ENCODE measurements at regions not wholly inside any gene's neighbourhood (a gene's known extent, or its start where the extent isn't known, plus 50 kb on each side); places are given as distances from the start of the nearest gene placed in this dataset.

- peaks cover 18% of the 10 kb centered on the region for H3K27me3 Mint-ChIP-seq
- Histone ChIP-seq H3K9me3 (ENCODE audit: control extremely low read depth in 1 of 3, control insufficient read depth in 2 of 3, insufficient read depth in 1 of 3, low read length in 2 of 3) (no peaks in the 10 kb centered on the region), H4K20me1 (ENCODE audit: control insufficient read depth, insufficient read depth, low read length, poor library complexity, severe bottlenecking) (no peaks in the 10 kb centered on the region), H3K9ac (ENCODE audit: low read length) (no peak overlapping the region), H3K4me2 (replicated peaks; ENCODE audit: low read depth, low read length, poor library complexity, severe bottlenecking) (no peak overlapping the region), H3K36me3 (replicated peaks in 1 of 2; ENCODE audit: control extremely low read depth in 1 of 2, control insufficient read depth in 1 of 2, extremely low read depth in 1 of 2, insufficient read depth in 2 of 2, low read length in 1 of 2) (no peaks in the 10 kb centered on the region), H3K27ac (ENCODE audit: low read length in 2 of 2) (no peak overlapping the region), H3K4me1 (ENCODE audit: control insufficient read depth in 2 of 2, insufficient read depth in 2 of 2, low read length in 2 of 2) (no peaks in the 10 kb centered on the region), H3K4me3 (ENCODE audit: control extremely low read depth in 1 of 5, extremely low read depth in 1 of 5, insufficient read depth in 1 of 5, low read depth in 2 of 5, low read length in 4 of 5) (no peak overlapping the region), H2AFZ (ENCODE audit: insufficient read depth, low read depth, low read length, poor library complexity, severe bottlenecking) (no peak overlapping the region), H3K27me3 (replicated peaks in 1 of 4; ENCODE audit: control extremely low read depth in 1 of 4, control insufficient read depth in 3 of 4, insufficient read depth in 4 of 4, low read length in 3 of 4) (no peaks in the 10 kb centered on the region), H3K79me2 (ENCODE audit: control insufficient read depth, insufficient read depth, low read length) (no peaks in the 10 kb centered on the region)
- ATAC-seq (ENCODE audit: low read depth) (no peak), DNase-seq (no peak)
- H3K4me3 Mint-ChIP-seq: no peak overlapping the region
- no peaks in the 10 kb centered on the region for H3K9me3 Mint-ChIP-seq (ENCODE audit: insufficient read depth)
- ChIA-PET POLR2A (no interaction called here), CTCF (no interaction called here)
- intact Hi-C loops (cut with micrococcal nuclease): no loop called here
- no peak overlapping the region for H3K27ac Mint-ChIP-seq
- TF ChIP-seq CTCF (IDR thresholded peaks at IDR 0.05) (no peak), EZH2 (IDR thresholded peaks at IDR 0.05; ENCODE audit: borderline replicate concordance, insufficient read depth, low read depth, low read length, poor library complexity, severe bottlenecking) (no peak)
- H3K4me1 Mint-ChIP-seq: no peaks in the 10 kb centered on the region
Observed at GRCh38 chr2:160612266-160612856, 118.8 kb upstream of the RBMS1 start.

GRCh38 chr2:160613466-160614153, 120.0 kb upstream of the RBMS1 start:
- Mint-ChIP-seq H3K4me1 (no peaks in the 10 kb centered on the region), H3K27ac (no peak overlapping the region), H3K4me3 (no peak overlapping the region), H3K27me3 (peaks cover 18% of the 10 kb centered on the region), H3K9me3 (ENCODE audit: insufficient read depth) (no peaks in the 10 kb centered on the region)
- Histone ChIP-seq H3K4me1 (ENCODE audit: control insufficient read depth in 2 of 2, insufficient read depth in 2 of 2, low read length in 2 of 2) (no peaks in the 10 kb centered on the region), H3K79me2 (ENCODE audit: control insufficient read depth, insufficient read depth, low read length) (no peaks in the 10 kb centered on the region), H3K27ac (ENCODE audit: low read length in 2 of 2) (no peak overlapping the region), H3K36me3 (replicated peaks in 1 of 2; ENCODE audit: control extremely low read depth in 1 of 2, control insufficient read depth in 1 of 2, extremely low read depth in 1 of 2, insufficient read depth in 2 of 2, low read length in 1 of 2) (no peaks in the 10 kb centered on the region), H2AFZ (ENCODE audit: insufficient read depth, low read depth, low read length, poor library complexity, severe bottlenecking) (no peak overlapping the region), H3K4me2 (replicated peaks; ENCODE audit: low read depth, low read length, poor library complexity, severe bottlenecking) (no peak overlapping the region), H3K9me3 (ENCODE audit: control extremely low read depth in 1 of 3, control insufficient read depth in 2 of 3, insufficient read depth in 1 of 3, low read length in 2 of 3) (no peaks in the 10 kb centered on the region), H3K9ac (ENCODE audit: low read length) (no peak overlapping the region), H3K27me3 (replicated peaks in 1 of 4; ENCODE audit: control extremely low read depth in 1 of 4, control insufficient read depth in 3 of 4, insufficient read depth in 4 of 4, low read length in 3 of 4) (no peaks in the 10 kb centered on the region), H4K20me1 (ENCODE audit: control insufficient read depth, insufficient read depth, low read length, poor library complexity, severe bottlenecking) (no peaks in the 10 kb centered on the region), H3K4me3 (ENCODE audit: control extremely low read depth in 1 of 5, extremely low read depth in 1 of 5, insufficient read depth in 1 of 5, low read depth in 2 of 5, low read length in 4 of 5) (no peak overlapping the region)
- ChIA-PET CTCF (no interaction called here), POLR2A (no interaction called here)
- DNase-seq (no peak), ATAC-seq (ENCODE audit: low read depth) (no peak)
- TF ChIP-seq CTCF (IDR thresholded peaks at IDR 0.05) (no peak), EZH2 (IDR thresholded peaks at IDR 0.05; ENCODE audit: borderline replicate concordance, insufficient read depth, low read depth, low read length, poor library complexity, severe bottlenecking) (no peak)
- intact Hi-C loops (cut with micrococcal nuclease): no loop called here
- WGBS (ENCODE audit: insufficient coverage): no CpG with 5 or more reads among the region's 1 CpG

Data from B cell (primary cell).